ENCODE measurements at regions not wholly inside any gene's neighbourhood (a gene's known extent, or its start where the extent isn't known, plus 50 kb on each side); places are given as distances from the start of the nearest gene placed in this dataset.
A peak's percentile ranks its signal among the peaks of the same experiment; 100 is the strongest.

DNA sequence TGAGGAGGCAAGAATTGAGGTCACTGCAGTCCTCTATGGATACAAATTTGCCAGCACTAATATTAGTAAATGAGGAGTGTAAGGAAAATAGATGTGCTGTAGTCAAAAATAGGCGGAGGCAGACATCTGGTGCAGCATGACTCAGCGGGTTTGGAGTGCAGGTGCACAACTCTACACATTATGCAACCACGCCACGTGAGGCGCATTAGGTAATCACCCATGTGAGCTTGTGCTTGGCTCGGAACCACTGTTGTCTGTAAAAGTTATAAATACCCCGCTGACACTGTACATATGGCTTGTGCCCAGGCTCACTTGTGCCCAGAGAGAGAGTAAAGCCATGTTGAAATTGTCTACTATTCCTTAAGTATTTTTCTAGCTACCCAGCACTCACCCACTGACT lies 623.5 kb upstream of the NUDT12 start:
- H3K4me3 ChIP-seq, result no peak overlapping the region
- no peak for TF ChIP-seq POLR2A (IDR thresholded peaks at IDR 0.05)
- peak in 3 of 4 donors; percentile 59 to 74 (median 68) for TF ChIP-seq POLR2AphosphoS5 (IDR thresholded peaks at IDR 0.05)
- TF ChIP-seq EP300 (IDR thresholded peaks at IDR 0.05), result peak in 2 of 4 donors; percentile 72 to 74
- intact Hi-C loops (cut with DNase I), result no loop called here

DNA sequence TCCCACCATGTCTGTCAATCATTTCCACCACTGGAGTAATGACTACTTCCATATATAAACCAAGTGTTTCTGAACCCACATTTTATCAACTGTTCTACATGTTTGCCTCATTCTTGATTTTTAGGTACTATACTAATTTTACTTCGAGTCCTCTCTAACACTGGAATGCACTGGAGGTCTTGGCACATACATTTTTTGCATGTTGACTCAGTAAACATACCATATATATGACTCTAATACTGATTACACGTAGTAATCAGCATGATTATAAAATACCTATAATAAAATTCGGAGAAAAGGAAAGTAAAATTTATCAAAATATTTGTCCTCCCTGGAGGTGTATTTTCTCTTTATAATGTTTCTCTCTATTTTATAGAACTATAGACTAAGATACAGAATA lies 621.7 kb upstream of the NUDT12 start:
- no peaks in the 10 kb centered on the region for H3K36me3 ChIP-seq
- intact Hi-C loops (cut with DNase I), result no loop called here
- peaks cover 0 to 22% (median under 1%) of the 10 kb centered on the region in 4 donors for H3K9me3 ChIP-seq
- H3K27ac ChIP-seq, result no peak overlapping the region
- H3K4me3 ChIP-seq, result no peak overlapping the region
- TF ChIP-seq, protein P1, sequence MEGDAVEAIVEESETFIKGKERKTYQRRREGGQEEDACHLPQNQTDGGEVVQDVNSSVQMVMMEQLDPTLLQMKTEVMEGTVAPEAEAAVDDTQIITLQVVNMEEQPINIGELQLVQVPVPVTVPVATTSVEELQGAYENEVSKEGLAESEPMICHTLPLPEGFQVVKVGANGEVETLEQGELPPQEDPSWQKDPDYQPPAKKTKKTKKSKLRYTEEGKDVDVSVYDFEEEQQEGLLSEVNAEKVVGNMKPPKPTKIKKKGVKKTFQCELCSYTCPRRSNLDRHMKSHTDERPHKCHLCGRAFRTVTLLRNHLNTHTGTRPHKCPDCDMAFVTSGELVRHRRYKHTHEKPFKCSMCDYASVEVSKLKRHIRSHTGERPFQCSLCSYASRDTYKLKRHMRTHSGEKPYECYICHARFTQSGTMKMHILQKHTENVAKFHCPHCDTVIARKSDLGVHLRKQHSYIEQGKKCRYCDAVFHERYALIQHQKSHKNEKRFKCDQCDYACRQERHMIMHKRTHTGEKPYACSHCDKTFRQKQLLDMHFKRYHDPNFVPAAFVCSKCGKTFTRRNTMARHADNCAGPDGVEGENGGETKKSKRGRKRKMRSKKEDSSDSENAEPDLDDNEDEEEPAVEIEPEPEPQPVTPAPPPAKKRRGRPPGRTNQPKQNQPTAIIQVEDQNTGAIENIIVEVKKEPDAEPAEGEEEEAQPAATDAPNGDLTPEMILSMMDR (IDR thresholded peaks at IDR 0.05), result no peak
- H3K4me1 ChIP-seq, result no peaks in the 10 kb centered on the region
- WGBS, 2 donors, result 31 to 74% methylated on average over 3 of the region's 3 CpGs
- no peak for DNase-seq
- no peaks in the 10 kb centered on the region for H3K27me3 ChIP-seq

More for the DNA sequence above, 623.5 kb upstream of the NUDT12 start:
- DNase-seq, result peak; percentile 88
- no peaks in the 10 kb centered on the region for H3K4me1 ChIP-seq
- H3K36me3 ChIP-seq, result no peaks in the 10 kb centered on the region
- H3K27ac ChIP-seq, result no peak overlapping the region
- peaks cover 0 to 8% (median 0%) of the 10 kb centered on the region in 4 donors for H3K9me3 ChIP-seq
- 93 to 94% methylated on average over 7 of the region's 7 CpGs for WGBS, 2 donors
- H3K27me3 ChIP-seq, result no peaks in the 10 kb centered on the region

DNA sequence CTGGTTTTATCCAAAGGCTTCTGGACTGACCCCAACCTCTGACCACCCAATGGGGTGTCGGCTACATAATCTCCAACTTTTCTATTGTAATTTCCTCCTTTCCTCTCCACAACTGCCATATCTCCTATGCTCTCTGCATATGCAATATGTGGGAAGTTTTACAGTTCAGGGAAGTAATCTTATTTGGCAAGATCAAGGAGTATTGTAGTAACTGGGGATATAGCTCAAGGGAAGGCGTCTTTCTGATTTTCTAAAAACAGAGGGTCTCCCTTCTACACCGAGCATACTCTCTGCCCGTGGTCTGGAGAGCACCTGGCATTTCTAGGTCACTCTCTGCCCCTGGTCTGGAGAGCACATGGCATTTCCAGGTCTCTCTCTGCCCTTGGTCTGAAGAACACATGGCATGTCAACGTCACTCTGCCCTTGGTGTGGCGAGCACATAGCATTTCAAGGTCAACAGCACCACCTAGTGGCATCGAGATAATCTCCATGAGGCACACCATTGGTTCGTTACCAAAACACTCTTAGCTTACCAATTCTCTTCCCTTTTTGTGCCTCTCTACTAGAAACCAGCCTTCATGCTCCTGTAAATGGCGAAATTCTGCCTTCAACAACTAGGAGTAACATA lies 616.4 kb upstream of the NUDT12 start:
- Histone ChIP-seq H3K27me3 (no peaks in the 10 kb centered on the region), H3K9me3 (peaks cover 0 to 22% (median 2%) of the 10 kb centered on the region in 4 donors), H3K36me3 (no peaks in the 10 kb centered on the region), H3K27ac (no peak overlapping the region), H3K4me3 (no peak overlapping the region), H3K4me1 (no peaks in the 10 kb centered on the region)
- 78 to 79% methylated on average over 9 of the region's 9 CpGs for WGBS, 2 donors
- intact Hi-C loops (cut with DNase I), result loop anchor here (5.0 kb wide), 1 partner anchor 592 kb away; no protein-coding TSS in a partner anchor
- DNase-seq, result no peak
- TF ChIP-seq POLR2AphosphoS5 (IDR thresholded peaks at IDR 0.05), result no peak
- TF ChIP-seq, protein P1 (IDR thresholded peaks at IDR 0.05), result peak in 3 of 4 experiments; percentile 32 to 53 (median 38)

DNA sequence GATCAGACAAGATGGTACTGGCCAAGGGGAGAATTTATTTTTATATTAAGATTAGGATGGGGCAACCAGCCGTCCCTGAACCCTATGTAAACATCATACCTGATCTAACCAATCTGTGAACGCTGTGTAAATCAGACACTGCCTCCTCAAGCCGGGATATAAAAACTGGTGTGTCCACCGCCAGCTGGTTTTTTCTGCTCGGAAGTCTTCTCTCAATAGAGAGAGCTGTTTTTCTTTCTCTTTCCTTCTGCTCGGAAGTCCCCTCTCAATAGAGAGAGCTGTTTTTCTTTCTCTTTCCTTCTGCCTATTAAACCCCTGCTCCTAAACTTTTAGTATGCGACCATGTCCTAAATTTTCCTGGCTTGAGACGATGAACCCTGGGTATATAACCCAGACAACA lies 615.5 kb upstream of the NUDT12 start:
- Histone ChIP-seq H3K4me3 (no peak overlapping the region), H3K27me3 (no peaks in the 10 kb centered on the region), H3K4me1 (no peaks in the 10 kb centered on the region), H3K36me3 (no peaks in the 10 kb centered on the region), H3K9me3 (peaks cover 0 to 22% (median 2%) of the 10 kb centered on the region in 4 donors), H3K27ac (no peak overlapping the region)
- intact Hi-C loops (cut with DNase I), result loop anchor here (5.0 kb wide), 1 partner anchor 591 kb away; no protein-coding TSS in a partner anchor
- no peak for DNase-seq
- TF ChIP-seq, protein P1 (IDR thresholded peaks at IDR 0.05), result no peak
- no peak for TF ChIP-seq POLR2AphosphoS5 (IDR thresholded peaks at IDR 0.05)
- no peak for TF ChIP-seq POLR2A (IDR thresholded peaks at IDR 0.05)
- TF ChIP-seq EP300 (IDR thresholded peaks at IDR 0.05), result no peak
- WGBS, 2 donors, result 93 to 94% methylated on average over 8 of the region's 8 CpGs

DNA sequence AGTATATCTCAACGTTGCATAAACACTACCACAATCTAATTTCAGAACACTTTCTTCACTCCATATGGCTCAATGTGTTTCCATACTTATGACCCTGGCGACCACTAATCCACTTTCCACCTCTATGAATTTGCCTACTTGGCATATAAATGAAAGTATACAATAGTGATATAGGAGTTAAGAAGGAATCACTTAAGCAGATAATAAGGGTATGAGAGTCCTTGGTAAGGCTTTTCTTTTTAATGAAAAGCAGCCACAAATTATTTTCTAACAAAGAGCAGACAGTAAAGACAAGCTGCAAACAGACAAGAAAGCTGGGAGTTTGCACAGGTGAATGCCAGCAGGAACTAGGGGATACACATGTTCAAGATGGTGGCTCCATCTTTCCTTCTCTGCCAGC lies 615.1 kb upstream of the NUDT12 start:
- Histone ChIP-seq H3K27me3 (no peaks in the 10 kb centered on the region), H3K4me3 (no peak overlapping the region), H3K36me3 (no peaks in the 10 kb centered on the region), H3K9me3 (peaks cover 0 to 22% (median 2%) of the 10 kb centered on the region in 4 donors), H3K27ac (no peak overlapping the region), H3K4me1 (no peaks in the 10 kb centered on the region)
- intact Hi-C loops (cut with DNase I), result loop anchor here (5.0 kb wide), 1 partner anchor 590 kb away; no protein-coding TSS in a partner anchor
- WGBS, 2 donors, result 88 to 89% methylated on average over 2 of the region's 2 CpGs
- TF ChIP-seq EP300 (IDR thresholded peaks at IDR 0.05), result no peak
- TF ChIP-seq, protein P1 (IDR thresholded peaks at IDR 0.05), result no peak
- TF ChIP-seq POLR2AphosphoS5 (IDR thresholded peaks at IDR 0.05), result no peak
- no peak for TF ChIP-seq POLR2A (IDR thresholded peaks at IDR 0.05)
- no peak for DNase-seq

All from sigmoid colon (tissue), 6 donors.